AG04449 (cell line): ENCODE measurements at regions not wholly inside any gene's neighbourhood (a gene's known extent, or its start where the extent isn't known, plus 50 kb on each side); places are given as distances from the start of the nearest gene placed in this dataset.

ENCODE experiments used
- CTCF ChIA-PET: fragments of 350-600 bp; formaldehyde crosslinking; extraction: SDS; loops from one replicate; lab custom pipeline; 2021; ENCODE audit warnings: antibody characterized with exemption; lab: Yijun Ruan, JAX
- POLR2A ChIA-PET: fragments of 400-600, 350-600 bp; formaldehyde crosslinking; extraction: SDS; loops from one replicate; lab custom pipeline; 2020; ENCODE audit warnings: antibody characterized with exemption, inconsistent platforms; lab: Yijun Ruan, JAX
- DNase-seq: peaks from one replicate; pipeline ENCODE4 v3.0.0-alpha.2; 2010; ENCODE audit warnings: low read depth, low spot score
- H3K4me3 ChIP-seq: 2 replicates; pipeline ENCODE4 v1.5.1; 2011; ENCODE audit warnings: low read depth, mild to moderate bottlenecking, control low read depth, low read length
- TF ChIP-seq, protein P1 (sequence below): IDR thresholded peaks from one replicate; pipeline ENCODE4 v1.5.1; 2011; ENCODE audit warnings: mild to moderate bottlenecking, moderate library complexity, low read length, control low read depth, inconsistent platforms; ENCODE audit not compliant: insufficient read depth; ENCODE audit errors: missing control alignments

DNA sequence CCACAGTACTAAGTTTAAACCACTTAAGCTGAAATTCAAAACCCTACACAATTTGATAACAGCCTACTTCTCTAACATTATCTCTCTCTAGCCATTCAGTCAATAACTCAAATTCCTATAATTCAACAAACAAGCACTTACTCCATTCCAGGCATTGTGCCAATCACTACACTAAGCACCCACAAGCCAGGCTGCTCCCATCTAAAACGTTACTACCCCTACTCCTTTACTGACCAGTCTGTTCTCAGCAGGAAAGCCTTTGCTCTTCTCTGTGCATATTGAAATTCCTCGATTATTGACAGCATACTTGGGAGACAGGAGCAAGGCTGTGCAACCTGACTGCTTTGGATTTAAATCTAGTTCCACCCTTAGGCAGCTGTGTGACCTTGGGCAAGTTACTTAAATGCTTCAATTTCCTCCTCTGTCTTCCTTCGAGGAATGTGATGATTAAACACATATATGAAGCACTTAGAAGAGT, 177.2 kb upstream of the THBS1 start:
- TF ChIP-seq, protein P1, sequence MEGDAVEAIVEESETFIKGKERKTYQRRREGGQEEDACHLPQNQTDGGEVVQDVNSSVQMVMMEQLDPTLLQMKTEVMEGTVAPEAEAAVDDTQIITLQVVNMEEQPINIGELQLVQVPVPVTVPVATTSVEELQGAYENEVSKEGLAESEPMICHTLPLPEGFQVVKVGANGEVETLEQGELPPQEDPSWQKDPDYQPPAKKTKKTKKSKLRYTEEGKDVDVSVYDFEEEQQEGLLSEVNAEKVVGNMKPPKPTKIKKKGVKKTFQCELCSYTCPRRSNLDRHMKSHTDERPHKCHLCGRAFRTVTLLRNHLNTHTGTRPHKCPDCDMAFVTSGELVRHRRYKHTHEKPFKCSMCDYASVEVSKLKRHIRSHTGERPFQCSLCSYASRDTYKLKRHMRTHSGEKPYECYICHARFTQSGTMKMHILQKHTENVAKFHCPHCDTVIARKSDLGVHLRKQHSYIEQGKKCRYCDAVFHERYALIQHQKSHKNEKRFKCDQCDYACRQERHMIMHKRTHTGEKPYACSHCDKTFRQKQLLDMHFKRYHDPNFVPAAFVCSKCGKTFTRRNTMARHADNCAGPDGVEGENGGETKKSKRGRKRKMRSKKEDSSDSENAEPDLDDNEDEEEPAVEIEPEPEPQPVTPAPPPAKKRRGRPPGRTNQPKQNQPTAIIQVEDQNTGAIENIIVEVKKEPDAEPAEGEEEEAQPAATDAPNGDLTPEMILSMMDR, result no peak
- peak; percentile 59 for DNase-seq
- H3K4me3 ChIP-seq, result no peak overlapping the region
- CTCF ChIA-PET, result no interaction called here
- POLR2A ChIA-PET, result interaction anchor here (1.2 to 2.2 kb wide), 3 partner anchors 10 to 180 kb away, joined by 3 to 26 read pairs (median 8); partner anchors contain the start of gene THBS1

DNA sequence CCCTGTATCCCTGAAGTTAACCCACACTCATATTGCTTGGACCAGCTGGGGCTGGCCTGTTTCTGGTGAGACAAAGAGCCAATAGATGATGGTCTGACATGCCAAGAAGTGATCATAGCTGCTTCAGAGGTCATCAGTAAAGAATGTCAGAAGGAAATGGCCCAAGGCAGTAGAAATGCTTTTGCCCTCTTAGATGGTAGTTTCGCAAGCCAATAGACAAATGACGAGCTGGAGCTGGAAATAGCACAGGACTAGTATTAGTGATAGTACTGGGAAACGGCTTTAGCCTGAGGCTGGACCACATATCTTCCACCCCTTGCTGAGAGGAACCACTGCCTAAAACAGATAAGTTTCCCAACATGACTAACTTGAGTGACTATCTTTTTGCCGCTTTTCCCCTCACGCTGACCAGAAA, 176.1 kb upstream of the THBS1 start:
- TF ChIP-seq, protein P1, result no peak
- CTCF ChIA-PET, result no interaction called here
- peak; percentile 95 for DNase-seq

DNA sequence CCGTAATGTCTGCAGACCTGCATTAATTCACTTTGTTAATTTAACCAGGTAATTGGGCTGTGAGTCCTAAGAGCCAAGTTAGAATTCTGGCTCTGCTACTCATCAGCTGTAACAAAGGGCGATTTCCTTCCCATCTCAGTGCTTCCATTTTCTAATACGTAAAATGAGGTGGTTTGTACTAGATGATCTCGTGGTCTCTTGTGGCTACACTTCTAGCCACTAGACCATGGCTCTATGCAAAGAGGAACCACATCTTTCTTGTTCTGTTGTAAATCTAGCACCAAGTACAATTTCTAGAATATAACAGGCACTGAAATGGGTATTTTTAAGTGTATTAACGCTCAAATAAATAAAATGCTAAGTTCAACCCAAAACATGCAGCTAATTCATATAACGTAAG, 174.4 kb upstream of the THBS1 start:
- ChIA-PET CTCF (no interaction called here), POLR2A (no interaction called here)
- TF ChIP-seq, protein P1, result no peak
- H3K4me3 ChIP-seq, result no peak overlapping the region
- no peak for DNase-seq

More for the DNA sequence above, 176.1 kb upstream of the THBS1 start:
- POLR2A ChIA-PET, result interaction anchor here (0.9 to 2.2 kb wide), 5 partner anchors 12 to 196 kb away, joined by 3 to 26 read pairs (median 6); partner anchors contain the start of gene THBS1
- no peak overlapping the region for H3K4me3 ChIP-seq

DNA sequence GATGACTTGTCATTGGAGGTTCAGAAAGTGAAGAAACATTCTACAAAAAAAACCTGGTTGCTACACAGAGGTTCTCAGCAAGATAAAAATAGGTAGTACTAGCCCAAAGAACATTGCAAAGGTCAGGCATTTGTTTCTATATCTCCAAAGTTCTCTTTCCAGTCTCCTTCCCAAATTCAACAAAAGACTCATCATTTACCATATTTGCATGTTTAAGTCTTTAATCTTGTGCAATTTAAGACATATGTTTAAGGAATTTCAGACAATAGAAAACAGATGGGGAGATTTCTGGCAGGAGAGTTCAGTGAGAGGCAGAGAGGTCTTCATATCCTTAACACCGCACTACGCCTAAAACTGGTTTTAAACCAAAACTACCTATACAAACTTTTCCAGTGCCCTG, 173.8 kb upstream of the THBS1 start:
- no peak for DNase-seq
- CTCF ChIA-PET, result interaction anchor here (0.8 kb wide), 1 partner anchor 25 kb away, joined by 3 read pairs; no protein-coding TSS in a partner anchor
- POLR2A ChIA-PET, result no interaction called here
- TF ChIP-seq, protein P1, result no peak
- H3K4me3 ChIP-seq, result no peak overlapping the region

DNA sequence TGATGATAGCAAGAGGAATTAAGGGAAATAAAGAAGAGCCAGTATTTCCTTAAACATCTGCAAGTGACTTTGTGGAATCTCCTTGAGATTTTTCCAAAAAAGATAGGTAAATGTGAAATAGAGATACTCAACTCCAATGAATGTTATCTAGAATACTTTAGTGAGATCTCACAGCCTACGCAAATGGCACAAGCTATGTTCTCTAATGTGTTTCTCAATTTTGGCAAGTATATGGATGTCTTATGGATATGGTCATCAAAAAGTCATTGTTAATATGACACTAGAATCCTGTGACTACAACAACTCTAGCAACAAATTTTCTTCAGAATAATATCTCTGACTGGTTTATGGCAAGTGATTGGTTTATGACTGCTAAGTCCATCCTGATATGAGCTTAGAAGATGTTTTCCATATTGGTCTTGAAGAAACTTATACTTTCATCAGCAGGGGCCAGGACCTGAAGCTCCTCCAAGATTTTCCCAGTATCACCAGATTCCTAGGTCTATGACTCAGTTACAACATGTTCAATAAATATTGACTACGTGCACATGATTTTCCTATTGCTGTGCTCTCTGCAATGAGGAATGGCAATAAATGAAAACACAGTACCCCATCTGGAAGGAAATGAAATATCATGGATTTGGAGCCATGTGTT, 170.9 kb upstream of the THBS1 start:
- no peak overlapping the region for H3K4me3 ChIP-seq
- CTCF ChIA-PET, result no interaction called here
- DNase-seq, result no peak
- TF ChIP-seq, protein P1, result no peak
- POLR2A ChIA-PET, result no interaction called here

DNA sequence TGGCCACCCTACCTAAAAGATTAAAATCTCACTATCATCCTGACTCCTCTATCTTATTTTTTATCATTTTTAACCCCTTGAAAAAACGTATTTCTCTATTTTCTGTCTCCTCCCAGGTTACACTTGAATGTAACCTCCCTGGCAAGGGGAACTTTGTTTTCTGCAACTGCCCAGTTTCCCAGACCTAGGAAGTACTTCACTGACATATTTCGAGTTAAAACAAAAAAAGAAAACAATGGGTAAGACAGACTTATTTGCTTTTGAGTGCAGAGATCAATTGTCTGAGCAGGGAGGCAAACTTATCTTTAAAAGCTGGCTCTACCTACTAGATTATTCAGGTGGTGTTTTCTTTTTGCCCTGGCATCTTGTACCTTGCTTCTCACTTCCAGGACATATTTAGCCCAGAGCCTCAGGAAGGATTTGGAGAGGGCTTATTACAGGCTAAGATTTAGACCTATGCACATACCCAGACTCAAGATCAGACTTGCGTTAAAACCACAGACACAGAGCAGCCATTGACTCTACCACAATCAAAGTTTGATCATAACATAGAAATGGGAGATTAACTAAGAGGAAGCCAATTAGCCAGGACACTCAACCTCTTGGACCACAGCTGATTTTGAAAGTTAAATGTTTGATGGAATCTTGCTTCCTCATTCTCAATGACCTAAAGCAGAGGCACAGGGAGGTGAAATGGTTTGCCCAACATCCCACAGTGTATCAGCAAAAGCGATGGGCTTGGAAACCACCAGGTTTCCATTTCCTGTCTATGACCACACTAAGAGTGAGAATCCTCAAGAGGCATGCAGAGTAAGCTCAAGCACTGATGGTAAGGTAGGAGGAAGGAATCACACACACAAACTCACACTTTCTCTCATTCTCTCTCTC, 169.5 kb upstream of the THBS1 start:
- ChIA-PET POLR2A (no interaction called here), CTCF (no interaction called here)
- no peak for DNase-seq

More for the DNA sequence above, 169.5 kb upstream of the THBS1 start:
- H3K4me3 ChIP-seq, result no peak overlapping the region
- TF ChIP-seq, protein P1, result no peak
